ENCODE measurements at regions not wholly inside any gene's neighbourhood (a gene's known extent, or its start where the extent isn't known, plus 50 kb on each side); places are given as distances from the start of the nearest gene placed in this dataset.

GRCh38 chr2:161077367-161078210 is 82.6 kb upstream of the TANK start:
- under 1% methylated on average over 5 of the region's 5 CpGs for WGBS (ENCODE audit: insufficient coverage)
- Mint-ChIP-seq H3K4me3 (peak overlapping the region; percentile 64), H3K27me3 (ENCODE audit: low read depth in 2 of 2) (peaks cover 10% of the 10 kb centered on the region in 2 donors), H3K36me3 (no peaks in the 10 kb centered on the region), H3K27ac (peak overlapping the region; percentile 49 to 75), H3K4me1 (peaks cover 27 to 30% of the 10 kb centered on the region in 2 donors), H3K9me3 (no peaks in the 10 kb centered on the region)
- Histone ChIP-seq H3K27ac (ENCODE audit: low read length) (peak overlapping the region; percentile 20), H3K4me3 (ENCODE audit: low read length) (no peak overlapping the region), H3K27me3 (ENCODE audit: control insufficient read depth, insufficient read depth, low read length) (no peaks in the 10 kb centered on the region), H3K36me3 (ENCODE audit: control insufficient read depth, insufficient read depth, low read length) (no peaks in the 10 kb centered on the region), H3K9me3 (ENCODE audit: control insufficient read depth, insufficient read depth, low read length) (no peaks in the 10 kb centered on the region), H3K4me1 (ENCODE audit: control insufficient read depth, insufficient read depth, low read length) (peaks cover 16% of the 10 kb centered on the region)
- no peak for TF ChIP-seq CTCF (IDR thresholded peaks at IDR 0.05)
- intact Hi-C loops (cut with micrococcal nuclease): no loop called here
- DNase-seq: peak; percentile 17 to 83
- peak; percentile 76 to 91 (median 86) for ATAC-seq

GRCh38 chr2:161078211-161078539 is 82.1 kb upstream of the TANK start:
- Histone ChIP-seq H3K4me1 (ENCODE audit: control insufficient read depth, insufficient read depth, low read length) (peaks cover 16% of the 10 kb centered on the region), H3K27me3 (ENCODE audit: control insufficient read depth, insufficient read depth, low read length) (no peaks in the 10 kb centered on the region), H3K27ac (ENCODE audit: low read length) (peak overlapping the region; percentile 20), H3K9me3 (ENCODE audit: control insufficient read depth, insufficient read depth, low read length) (no peaks in the 10 kb centered on the region), H3K4me3 (ENCODE audit: low read length) (no peak overlapping the region), H3K36me3 (ENCODE audit: control insufficient read depth, insufficient read depth, low read length) (no peaks in the 10 kb centered on the region)
- no peak overlapping the region for H3K4me3 Mint-ChIP-seq
- no peak for TF ChIP-seq CTCF (IDR thresholded peaks at IDR 0.05)
- H3K27me3 Mint-ChIP-seq (ENCODE audit: low read depth in 2 of 2): peaks cover 7 to 10% of the 10 kb centered on the region in 2 donors
- intact Hi-C loops (cut with micrococcal nuclease): no loop called here
- peaks cover 27 to 30% of the 10 kb centered on the region in 2 donors for H3K4me1 Mint-ChIP-seq
- WGBS (ENCODE audit: insufficient coverage): 14% methylated on average over 2 of the region's 2 CpGs
- peak overlapping the region in 1 of 2 donors; percentile 75 for H3K27ac Mint-ChIP-seq
- ATAC-seq: no peak
- no peaks in the 10 kb centered on the region for H3K9me3 Mint-ChIP-seq
- DNase-seq: no peak
- H3K36me3 Mint-ChIP-seq: no peaks in the 10 kb centered on the region

- Histone ChIP-seq H3K27ac (ENCODE audit: low read length) (no peak overlapping the region), H3K4me3 (ENCODE audit: low read length) (no peak overlapping the region), H3K9me3 (ENCODE audit: control insufficient read depth, insufficient read depth, low read length) (no peaks in the 10 kb centered on the region), H3K36me3 (ENCODE audit: control insufficient read depth, insufficient read depth, low read length) (no peaks in the 10 kb centered on the region), H3K4me1 (ENCODE audit: control insufficient read depth, insufficient read depth, low read length) (no peaks in the 10 kb centered on the region), H3K27me3 (ENCODE audit: control insufficient read depth, insufficient read depth, low read length) (no peaks in the 10 kb centered on the region)
- intact Hi-C loops (cut with micrococcal nuclease): no loop called here
- H3K4me1 Mint-ChIP-seq: peaks cover 1 to 5% of the 10 kb centered on the region in 2 donors
- H3K27me3 Mint-ChIP-seq (ENCODE audit: low read depth in 2 of 2): peaks cover 0 to 5% of the 10 kb centered on the region in 2 donors
- no peak overlapping the region for H3K27ac Mint-ChIP-seq
- no peaks in the 10 kb centered on the region for H3K9me3 Mint-ChIP-seq
- DNase-seq (no peak), ATAC-seq (no peak)
- WGBS (ENCODE audit: insufficient coverage): 100% methylated on average over 1 of the region's 2 CpGs
- no peaks in the 10 kb centered on the region for H3K36me3 Mint-ChIP-seq
- H3K4me3 Mint-ChIP-seq: peak overlapping the region; percentile 9
- no peak for TF ChIP-seq CTCF (IDR thresholded peaks at IDR 0.05)
Observed at GRCh38 chr2:161085149-161085548, 75.1 kb upstream of the TANK start.

Measured in natural killer cell (primary cell).